Hindlimb muscle (tissue), 1 donor: ENCODE measurements at regions not wholly inside any gene's neighbourhood (a gene's known extent, or its start where the extent isn't known, plus 50 kb on each side); places are given as distances from the start of the nearest gene placed in this dataset.
"Not testable (repeated sequence)": the region's sequence is repeated elsewhere in the genome, so short reads cannot be mapped to it uniquely, and the experiment has no call there.

Experiments used
- DNase-seq: peaks from one replicate; pipeline ENCODE4 v3.0.0-alpha.2; 2013

- DNase-seq, result no peak
Observed at GRCh38 chr14:49106741-49107667, 479.2 kb downstream of the RPS29 start.

GRCh38 chr14:49105956-49106355, 480.2 kb downstream of the RPS29 start:
- DNase-seq, result no peak

- no peak for DNase-seq
Observed at GRCh38 chr14:49105512-49105911, 480.7 kb downstream of the RPS29 start.

- DNase-seq, result no peak
Observed at GRCh38 chr14:49092345-49092744, 493.8 kb downstream of the RPS29 start.

- DNase-seq, result peak; percentile 29
Observed at GRCh38 chr14:49089107-49089506, 497.1 kb downstream of the RPS29 start.

GRCh38 chr14:49073292-49073691, 512.9 kb downstream of the RPS29 start:
- DNase-seq, result not testable (repeated sequence)

GRCh38 chr14:49058511-49058910, 527.7 kb downstream of the RPS29 start:
- no peak for DNase-seq

GRCh38 chr14:49057838-49058510, 528.2 kb downstream of the RPS29 start:
- no peak for DNase-seq

GRCh38 chr14:49056021-49056420, 530.2 kb downstream of the RPS29 start:
- no peak for DNase-seq

GRCh38 chr14:49052521-49052920, 533.7 kb downstream of the RPS29 start:
- peak; percentile 10 for DNase-seq

- no peak for DNase-seq
Observed at GRCh38 chr14:49051328-49052060, 534.7 kb downstream of the RPS29 start.

- peak; percentile 56 for DNase-seq
Observed at GRCh38 chr14:49050822-49051221, 535.4 kb downstream of the RPS29 start.

GRCh38 chr14:49049711-49050110, 536.5 kb downstream of the RPS29 start:
- no peak for DNase-seq

- DNase-seq, result no peak
Observed at GRCh38 chr14:49044981-49045380, 541.2 kb downstream of the RPS29 start.

GRCh38 chr14:49036984-49037516, 549.1 kb downstream of the RPS29 start:
- DNase-seq, result no peak

GRCh38 chr14:49036266-49036665, 549.9 kb downstream of the RPS29 start:
- no peak for DNase-seq

GRCh38 chr14:49033131-49033530, 553.0 kb downstream of the RPS29 start:
- no peak for DNase-seq

GRCh38 chr14:49031710-49032109, 554.5 kb downstream of the RPS29 start:
- DNase-seq, result not testable (repeated sequence)

GRCh38 chr14:49019467-49020115, 566.6 kb downstream of the RPS29 start:
- no peak for DNase-seq

GRCh38 chr14:49017447-49017846, 568.7 kb downstream of the RPS29 start:
- DNase-seq, result no peak

GRCh38 chr14:49016381-49016780, 569.8 kb downstream of the RPS29 start:
- DNase-seq, result no peak

- no peak for DNase-seq
Observed at GRCh38 chr14:49014476-49014875, 571.7 kb downstream of the RPS29 start.
